ENCODE measurements at regions not wholly inside any gene's neighbourhood (a gene's known extent, or its start where the extent isn't known, plus 50 kb on each side); places are given as distances from the start of the nearest gene placed in this dataset.

- DNase-seq (ENCODE audit: low read depth in 1 of 2, low spot score in 2 of 2) (no peak), FAIRE-seq (no peak)
- Histone ChIP-seq H3K23ac (ENCODE audit: insufficient read length) (no peak overlapping the region), H3K14ac (ENCODE audit: insufficient read length) (no peak overlapping the region), H4K8ac (ENCODE audit: extremely low read depth, insufficient read depth, low read length) (no peak overlapping the region), H2BK12ac (ENCODE audit: low read depth, low read length) (no peak overlapping the region), H2AFZ (ENCODE audit: low read length) (no peak overlapping the region), H3K79me1 (ENCODE audit: low read depth, low read length) (no peaks in the 10 kb centered on the region), H2AK5ac (ENCODE audit: low read depth, low read length) (no peak overlapping the region), H4K91ac (replicated peaks; ENCODE audit: insufficient read length, low read length) (no peak overlapping the region), H3K36me3 (ENCODE audit: control insufficient read depth in 2 of 4, insufficient read depth in 4 of 4, low read length in 3 of 4) (no peaks in the 10 kb centered on the region; a peak in 1 of 8 replicates), H3K4me3 (ENCODE audit: extremely low read depth in 1 of 4, insufficient read depth in 2 of 4, low read depth in 3 of 4, low read length in 4 of 4) (no peak overlapping the region), H3K4ac (replicated peaks; ENCODE audit: insufficient read length, low read depth, low read length) (no peak overlapping the region), H2BK120ac (replicated peaks; ENCODE audit: low read depth, low read length) (no peak overlapping the region), H2BK15ac (ENCODE audit: low read length) (no peak overlapping the region), H3K79me2 (ENCODE audit: control insufficient read depth in 1 of 2, insufficient read depth in 2 of 2, low read length in 2 of 2) (no peaks in the 10 kb centered on the region), H2BK5ac (ENCODE audit: low read depth, low read length) (no peak overlapping the region), H2BK20ac (ENCODE audit: low read length) (no peak overlapping the region), H3K23me2 (ENCODE audit: low read depth, low read length) (no peaks in the 10 kb centered on the region), H3K9me3 (ENCODE audit: insufficient read depth in 2 of 2, low read depth in 1 of 2, low read length in 1 of 2) (peaks cover 10 to 11% of the 10 kb centered on the region in 2 experiments; a peak in 3 of 4 replicates), H3K56ac (replicated peaks; ENCODE audit: insufficient read length, low read depth, low read length) (no peak overlapping the region), H3K27ac (ENCODE audit: low read depth, low read length) (no peak overlapping the region), H3K4me1 (replicated peaks in 1 of 4; ENCODE audit: control insufficient read depth in 3 of 4, insufficient read depth in 4 of 4, low read length in 3 of 4) (no peaks in the 10 kb centered on the region), H4K5ac (ENCODE audit: insufficient read length, low read depth, low read length) (no peak overlapping the region), H3K18ac (ENCODE audit: extremely low read depth, low read length) (no peak overlapping the region), H3K4me2 (ENCODE audit: insufficient read depth in 1 of 2, low read depth in 2 of 2, low read length in 2 of 2) (no peak overlapping the region), H3K9ac (replicated peaks in 1 of 4; ENCODE audit: extremely low read depth in 1 of 4, low read depth in 3 of 4, low read length in 3 of 4) (no peak overlapping the region), H3K27me3 (replicated peaks in 1 of 4; ENCODE audit: control insufficient read depth in 3 of 4, extremely low read depth in 1 of 4, insufficient read depth in 3 of 4, low read length in 3 of 4) (no peaks in the 10 kb centered on the region), H4K20me1 (replicated peaks in 1 of 2; ENCODE audit: control insufficient read depth in 1 of 2, insufficient read depth in 2 of 2, low read length in 2 of 2) (no peaks in the 10 kb centered on the region)
- 85% methylated on average over 5 of the region's 5 CpGs; no CpG with 5 or more reads in 1 of the 2 experiments for WGBS, 2 experiments (ENCODE audit: extremely low coverage in 1 of 2, insufficient coverage in 1 of 2, insufficient read length in 1 of 2, insufficient replicate concordance in 2 of 2, low coverage in 1 of 2, low lambda C conversion rate in 2 of 2, missing lambda C conversion rate in 1 of 2)
- TF ChIP-seq CHD2 (IDR thresholded peaks at IDR 0.05; ENCODE audit: low read length) (no peak), RAD21 (IDR thresholded peaks at IDR 0.05 in 1 of 2, conservative IDR thresholded peaks at IDR 0.05 in 1 of 2; ENCODE audit: low read depth in 2 of 2, low read length in 2 of 2) (no peak), CTBP2 (IDR thresholded peaks at IDR 0.05; ENCODE audit: borderline replicate concordance, insufficient read depth, insufficient read length, low read length) (no peak), TEAD4 (IDR thresholded peaks at IDR 0.05; ENCODE audit: low read depth, low read length) (no peak), YY1 (IDR thresholded peaks at IDR 0.05; ENCODE audit: low read depth, low read length) (no peak), SRF (IDR thresholded peaks at IDR 0.05; ENCODE audit: low read depth, low read length) (no peak), SP2 (IDR thresholded peaks at IDR 0.05; ENCODE audit: low read length) (no peak), JUN (IDR thresholded peaks at IDR 0.05; ENCODE audit: low read depth, low read length) (no peak), CEBPB (IDR thresholded peaks at IDR 0.05; ENCODE audit: low read depth, low read length) (no peak)
- ChIA-PET CTCF (ENCODE audit: partially characterized antibody) (interaction anchor here (0.7 to 1.4 kb wide), 2 partner anchors 13 to 18 kb away, joined by 3 read pairs; no protein-coding TSS in a partner anchor), POLR2A (ENCODE audit: partially characterized antibody) (no interaction called here)
Measured at GRCh38 chr10:21194510-21194993, 297.4 kb upstream of the NEBL start.
